ENCODE measurements at regions not wholly inside any gene's neighbourhood (a gene's known extent, or its start where the extent isn't known, plus 50 kb on each side); places are given as distances from the start of the nearest gene placed in this dataset.

GRCh38 chr20:10856237-10857015 lies 182.6 kb upstream of the JAG1 start:
- TF ChIP-seq REST (IDR thresholded peaks at IDR 0.05; ENCODE audit: insufficient read depth in 1 of 2, low read depth in 2 of 2, low read length in 2 of 2) (0 out of 4 replicates have a peak, but pooled peaks of 1 of the 2 experiments have one; percentile 45), TAF1 (IDR thresholded peaks at IDR 0.05; ENCODE audit: borderline replicate concordance, insufficient read depth, low read length) (no peak)

- no peak for TF ChIP-seq POLR2AphosphoS5 (IDR thresholded peaks at IDR 0.05; ENCODE audit: low read depth, low read length)
- no peak for TF ChIP-seq SIN3A (IDR thresholded peaks at IDR 0.05; ENCODE audit: borderline replicate concordance, insufficient read depth, low read length)
- TF ChIP-seq REST (IDR thresholded peaks at IDR 0.05; ENCODE audit: insufficient read depth in 1 of 2, low read depth in 2 of 2, low read length in 2 of 2): peak in 1 of 2 experiments; percentile 76; a peak in 2 of 4 replicates
Observed at GRCh38 chr20:10857352-10858070, 183.7 kb upstream of the JAG1 start.

GRCh38 chr20:10861090-10861489 lies 187.3 kb upstream of the JAG1 start:
- TF ChIP-seq TAF1 (IDR thresholded peaks at IDR 0.05; ENCODE audit: borderline replicate concordance, insufficient read depth, low read length) (no peak), FOXP2 (optimal IDR thresholded peaks at IDR 0.05; ENCODE audit: borderline replicate concordance, extremely low read depth, extremely low read length, insufficient read depth) (no peak), SIN3A (IDR thresholded peaks at IDR 0.05; ENCODE audit: borderline replicate concordance, insufficient read depth, low read length) (no peak), REST (IDR thresholded peaks at IDR 0.05; ENCODE audit: insufficient read depth in 1 of 2, low read depth in 2 of 2, low read length in 2 of 2) (no peak), POLR2AphosphoS5 (IDR thresholded peaks at IDR 0.05; ENCODE audit: low read depth, low read length) (no peak)

- no peak for TF ChIP-seq TAF1 (IDR thresholded peaks at IDR 0.05; ENCODE audit: borderline replicate concordance, insufficient read depth, low read length)
- TF ChIP-seq REST (IDR thresholded peaks at IDR 0.05; ENCODE audit: insufficient read depth in 1 of 2, low read depth in 2 of 2, low read length in 2 of 2): no peak
- TF ChIP-seq FOXP2 (optimal IDR thresholded peaks at IDR 0.05; ENCODE audit: borderline replicate concordance, extremely low read depth, extremely low read length, insufficient read depth): no peak
- no peak for TF ChIP-seq SIN3A (IDR thresholded peaks at IDR 0.05; ENCODE audit: borderline replicate concordance, insufficient read depth, low read length)
- TF ChIP-seq POLR2AphosphoS5 (IDR thresholded peaks at IDR 0.05; ENCODE audit: low read depth, low read length): no peak
Observed at GRCh38 chr20:10861619-10862018, 187.8 kb upstream of the JAG1 start.
